ENCODE measurements at regions not wholly inside any gene's neighbourhood (a gene's known extent, or its start where the extent isn't known, plus 50 kb on each side); places are given as distances from the start of the nearest gene placed in this dataset.

DNA sequence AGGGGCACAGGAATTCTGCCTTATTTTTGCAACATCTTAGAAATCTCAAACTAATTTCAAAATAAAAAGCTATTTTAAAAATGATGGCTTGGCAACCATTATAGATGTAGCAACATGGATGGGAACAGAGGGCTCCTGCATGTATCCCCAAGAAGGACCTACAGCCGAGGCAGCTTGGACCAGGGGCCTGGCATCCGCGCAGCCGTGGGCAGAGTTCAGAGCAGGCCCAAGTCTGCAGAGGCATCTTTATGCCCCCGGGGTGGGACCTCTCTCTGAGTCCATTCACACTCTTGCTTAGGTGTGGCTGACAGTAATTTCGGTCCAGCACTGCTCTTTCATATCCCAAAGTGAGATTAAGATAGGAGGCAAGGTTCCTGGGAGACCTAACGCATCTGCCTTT, 425.8 kb upstream of the MYT1L start:
- no peak for DNase-seq

DNA sequence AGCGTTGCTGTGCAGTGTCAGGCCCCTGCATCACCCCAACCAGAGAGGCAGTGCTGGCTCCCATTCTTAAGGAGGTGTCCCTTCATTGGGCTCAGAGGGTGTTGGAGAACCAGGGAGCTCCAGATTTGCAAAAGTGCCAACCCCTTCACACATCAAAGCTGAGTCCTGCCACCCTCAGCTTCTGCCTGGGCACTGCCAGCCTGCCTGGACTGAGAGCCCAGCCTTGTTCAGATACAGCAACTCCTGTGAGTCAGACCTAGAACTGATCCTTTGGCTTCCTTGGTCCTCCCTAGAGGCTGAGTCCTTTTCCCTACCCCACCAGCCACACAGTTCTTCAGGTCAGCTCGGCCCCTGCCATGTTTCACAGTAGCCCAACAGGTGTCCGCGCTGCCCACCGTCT, 424.9 kb upstream of the MYT1L start:
- no peak for DNase-seq

DNA sequence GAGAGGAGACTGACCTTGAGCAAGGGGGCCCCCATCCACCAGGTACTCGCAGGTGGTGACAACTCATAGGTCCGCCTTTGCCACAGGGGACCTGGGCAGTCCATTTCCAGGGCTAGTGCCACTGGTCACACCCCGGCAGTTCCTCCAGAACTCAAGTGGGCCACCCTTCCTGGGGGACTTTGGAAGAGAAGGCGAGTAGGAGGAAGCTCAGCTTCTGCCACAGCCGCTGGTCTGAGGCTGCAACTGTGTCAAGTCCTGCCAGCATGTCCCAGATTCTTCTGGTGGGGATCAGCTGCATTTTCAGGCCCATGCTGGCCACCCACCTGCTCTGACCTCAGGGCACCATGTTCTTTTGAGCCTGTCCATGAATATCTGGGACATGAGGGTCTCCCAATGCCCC, 423.9 kb upstream of the MYT1L start:
- DNase-seq = no peak

- no peak for DNase-seq
Measured at GRCh38 chr2:2751715-2752315, 420.7 kb upstream of the MYT1L start.

- DNase-seq = no peak
Measured at GRCh38 chr2:2750867-2751714, 420.0 kb upstream of the MYT1L start.

GRCh38 chr2:2749206-2749598, 418.1 kb upstream of the MYT1L start:
- DNase-seq = no peak

DNA sequence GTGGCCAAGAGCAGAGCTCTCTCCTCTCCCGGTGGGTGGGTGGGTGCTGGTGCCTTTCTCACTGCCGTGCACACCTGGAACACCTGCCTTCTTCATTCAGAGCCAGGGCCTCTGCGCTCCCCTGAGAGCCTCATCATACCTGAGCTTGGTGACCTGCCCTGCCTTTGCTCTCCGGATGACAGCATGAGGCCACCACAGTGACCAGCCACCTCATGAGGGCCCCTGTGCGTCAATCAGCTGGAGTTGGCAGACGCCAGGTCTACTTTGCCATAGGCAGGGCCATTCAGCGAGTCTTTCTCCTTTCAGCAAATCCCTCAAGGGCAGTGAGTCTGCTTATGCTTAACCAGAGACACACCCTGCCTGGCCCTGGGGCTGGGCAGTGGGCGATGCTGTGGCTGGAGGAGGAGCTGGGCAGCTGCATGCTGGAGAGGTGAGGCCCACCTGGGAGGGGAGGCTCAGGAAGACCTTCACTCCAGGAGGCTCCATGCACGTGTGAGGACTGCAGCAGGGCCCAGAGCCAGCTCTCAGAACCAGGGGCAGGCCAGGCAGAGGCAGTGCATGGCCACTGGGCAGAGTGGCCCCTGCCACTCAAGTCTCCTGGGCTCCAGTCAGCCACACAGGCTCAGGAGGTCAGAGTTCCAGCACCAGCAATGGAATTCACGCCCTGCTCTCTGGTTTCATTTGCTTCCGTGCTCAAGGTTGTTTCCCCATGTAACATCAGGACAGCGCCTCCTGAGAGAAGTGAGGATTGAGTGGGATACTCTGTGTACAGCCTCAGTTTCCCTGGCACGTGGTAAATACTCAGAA, 417.5 kb upstream of the MYT1L start:
- no peak for DNase-seq

DNA sequence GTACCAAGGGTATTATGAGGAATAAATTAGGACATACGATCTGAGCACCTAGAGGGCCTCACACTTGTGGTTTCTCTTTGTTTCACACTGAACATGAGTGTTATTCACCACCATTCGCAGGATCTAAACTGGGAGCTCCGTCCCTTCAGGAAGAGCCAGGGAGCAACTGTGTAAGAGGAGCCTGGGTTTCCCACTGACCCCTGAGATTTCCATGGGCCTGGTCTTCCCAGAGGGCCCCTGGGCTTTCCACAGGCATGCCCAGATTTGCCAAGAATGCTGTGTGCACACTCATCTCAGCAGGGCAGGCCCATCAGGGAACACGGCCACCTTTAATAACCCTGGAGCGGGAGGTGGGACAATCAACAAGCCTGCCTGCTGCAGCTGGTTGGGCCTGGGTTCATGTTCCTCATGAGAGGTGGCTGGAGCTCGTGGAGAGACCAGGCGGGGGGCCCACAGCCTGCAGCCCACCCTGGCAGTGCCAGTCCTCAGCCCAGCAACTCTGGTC, 416.8 kb upstream of the MYT1L start:
- DNase-seq = no peak

- no peak for DNase-seq
Measured at GRCh38 chr2:2746731-2747130, 415.7 kb upstream of the MYT1L start.

DNA sequence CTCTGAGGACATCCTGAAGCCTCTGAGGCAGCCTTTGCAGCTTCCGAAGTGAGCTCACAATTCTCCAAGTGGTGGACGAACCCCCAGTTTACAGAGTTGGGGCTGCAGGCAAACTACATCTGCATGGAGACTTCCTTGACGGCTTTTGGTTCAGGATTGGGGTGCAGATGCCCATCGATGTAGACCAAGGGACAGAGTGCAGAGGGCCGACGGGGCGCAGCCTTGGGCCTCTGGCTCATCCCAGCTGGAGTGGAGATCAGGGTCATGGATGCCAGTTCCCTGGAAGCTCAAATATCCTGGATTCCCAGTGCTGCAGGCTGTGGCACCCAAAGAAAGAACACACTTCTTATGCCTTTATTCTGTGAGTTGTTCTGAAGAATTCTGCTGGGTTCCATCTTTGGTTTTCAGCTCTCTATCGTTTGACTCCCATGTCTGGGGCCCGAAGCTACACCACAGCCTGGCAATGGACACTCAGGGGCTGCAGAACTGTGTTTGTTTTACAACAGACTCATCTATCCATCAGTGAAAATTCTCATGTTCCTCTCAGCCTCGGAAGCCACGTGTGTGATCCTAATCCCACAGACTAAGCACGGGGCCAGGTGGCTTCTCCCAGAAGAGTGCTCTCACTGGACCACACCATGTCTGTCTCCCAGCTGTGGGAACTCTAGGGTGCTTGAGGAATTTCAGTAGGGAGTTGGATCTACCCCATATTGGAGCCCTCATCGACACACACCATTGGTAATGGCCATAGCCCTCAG, 414.1 kb upstream of the MYT1L start:
- no peak for DNase-seq

GRCh38 chr2:2744107-2744506, 413.0 kb upstream of the MYT1L start:
- DNase-seq = no peak

GRCh38 chr2:2743164-2743571, 412.1 kb upstream of the MYT1L start:
- no peak for DNase-seq

GRCh38 chr2:2742726-2743125, 411.7 kb upstream of the MYT1L start:
- no peak for DNase-seq

DNA sequence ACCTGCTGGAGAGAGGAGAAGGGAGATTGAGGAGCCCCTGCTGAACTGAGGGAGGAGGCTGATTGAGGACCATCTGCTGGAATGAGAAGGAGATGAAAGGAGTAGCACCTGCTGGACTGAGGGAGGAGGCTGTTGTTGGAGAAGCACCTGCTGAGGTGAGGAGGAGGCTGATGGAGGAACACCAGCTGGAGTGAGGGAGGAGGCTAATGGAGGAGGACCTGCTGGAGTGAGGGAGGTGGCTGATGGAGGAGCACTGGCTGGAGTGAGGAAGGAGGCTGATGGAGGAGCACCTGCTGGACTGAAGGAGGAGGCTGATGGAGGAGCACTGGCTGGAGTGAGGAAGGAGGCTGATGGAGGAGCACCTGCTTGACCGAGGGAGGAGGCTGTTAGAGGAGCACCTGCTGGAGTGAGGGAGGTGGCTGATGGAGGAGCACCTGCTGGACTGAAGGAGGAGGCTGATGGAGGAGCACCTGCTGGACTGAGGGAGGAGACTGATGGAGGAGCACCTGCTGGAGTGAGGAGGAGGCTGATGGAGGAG, 409.2 kb upstream of the MYT1L start:
- no peak for DNase-seq

- no peak for DNase-seq
Measured at GRCh38 chr2:2739231-2739795, 408.2 kb upstream of the MYT1L start.

GRCh38 chr2:2738684-2739083, 407.6 kb upstream of the MYT1L start:
- no peak for DNase-seq

DNA sequence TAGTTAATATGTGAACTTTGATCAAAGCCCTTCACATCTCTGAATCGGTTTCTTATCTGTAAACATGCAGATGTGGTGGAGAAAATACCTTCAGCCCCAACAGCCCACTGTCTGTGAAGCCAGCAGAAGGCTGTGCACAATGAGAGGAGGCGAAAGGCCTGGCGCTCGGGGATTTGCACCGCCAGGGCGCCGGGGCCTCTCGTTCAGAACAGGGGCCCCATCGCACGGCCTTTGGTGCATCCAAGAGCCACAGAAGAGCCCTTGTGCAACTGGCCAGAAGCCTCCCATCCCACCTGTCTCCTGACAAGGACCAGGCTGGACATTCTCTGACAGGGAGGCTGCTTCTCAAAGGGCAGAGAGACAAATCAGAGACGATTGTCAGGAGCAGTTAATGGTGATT, 407.2 kb upstream of the MYT1L start:
- no peak for DNase-seq

GRCh38 chr2:2735041-2735440, 404.0 kb upstream of the MYT1L start:
- no peak for DNase-seq

- DNase-seq = no peak
Measured at GRCh38 chr2:2734308-2734707, 403.2 kb upstream of the MYT1L start.

GRCh38 chr2:2733818-2734217, 402.7 kb upstream of the MYT1L start:
- DNase-seq = no peak

- DNase-seq = no peak
Measured at GRCh38 chr2:2732331-2733119, 401.4 kb upstream of the MYT1L start.
